GM19467 (cell line): ENCODE measurements at regions not wholly inside any gene's neighbourhood (a gene's known extent, or its start where the extent isn't known, plus 50 kb on each side); places are given as distances from the start of the nearest gene placed in this dataset.
"Not testable (repeated sequence)": the region's sequence is repeated elsewhere in the genome, so short reads cannot be mapped to it uniquely, and the experiment has no call there.

ENCODE experiments used
- ATAC-seq: cut with Tn5 transposase; IDR thresholded peaks from one replicate; pipeline ENCODE4 v1.9.1; 2021; ENCODE audit warnings: mild to moderate bottlenecking, moderate library complexity; ENCODE audit not compliant: unreplicated experiment

DNA sequence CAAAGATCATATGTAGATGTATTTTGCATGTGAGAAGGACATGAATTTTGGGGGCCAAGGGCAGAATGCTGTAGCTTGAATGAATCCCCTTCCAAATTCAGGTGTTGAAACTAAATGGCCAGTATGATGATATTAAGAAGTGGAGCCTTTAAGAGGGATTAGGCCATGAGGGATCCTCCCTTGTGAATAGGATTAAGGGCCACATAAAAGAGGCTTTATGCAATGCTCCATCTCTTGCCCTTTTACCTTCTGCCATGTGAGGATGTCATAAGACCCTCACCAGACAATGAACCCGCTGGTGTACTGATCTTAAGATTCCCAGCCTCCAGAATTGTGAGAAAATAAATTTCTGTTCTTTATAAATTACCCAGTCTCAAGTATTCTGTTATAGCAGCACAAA lies 206.1 kb downstream of the YTHDC2 start:
- no peak for ATAC-seq

DNA sequence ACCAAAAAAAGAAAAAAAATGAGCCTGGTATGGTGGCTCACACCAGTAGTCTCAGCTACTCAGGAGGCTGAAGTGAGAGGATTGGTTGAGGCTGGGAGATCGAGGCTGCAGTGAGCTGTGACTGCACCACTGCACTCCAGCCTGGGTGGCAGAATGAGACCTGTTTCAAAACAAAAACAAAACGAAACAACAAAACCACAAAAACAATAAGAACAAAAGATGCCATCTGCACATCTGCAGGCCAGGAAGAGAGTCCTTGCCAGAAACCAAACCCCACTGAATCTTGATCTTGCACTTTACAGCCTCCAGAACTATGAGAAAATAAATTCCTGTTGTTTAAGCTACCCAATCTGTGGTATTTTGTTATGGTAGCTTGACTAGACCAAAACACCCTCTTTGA lies 207.7 kb downstream of the YTHDC2 start:
- no peak for ATAC-seq

DNA sequence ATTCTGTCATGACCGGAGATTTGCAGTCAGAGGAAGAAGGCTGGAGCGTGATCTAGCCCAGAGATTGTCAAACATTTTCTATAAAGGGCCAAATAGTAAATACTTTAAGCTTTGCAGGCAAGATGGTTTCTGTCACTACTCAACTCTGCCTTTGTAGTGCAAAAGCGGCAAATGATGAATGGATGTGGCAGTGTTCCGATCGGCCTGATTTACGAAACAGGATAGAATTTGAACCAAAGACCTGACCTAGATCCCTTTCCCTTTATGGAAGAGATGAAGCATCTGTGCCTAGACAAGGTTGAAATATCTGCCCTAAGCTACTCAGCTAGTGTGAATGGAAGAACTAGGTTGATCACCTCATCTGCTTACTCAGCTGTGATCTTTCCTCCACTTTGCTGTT lies 209.5 kb downstream of the YTHDC2 start:
- no peak for ATAC-seq

- ATAC-seq, result no peak
These were observed 222.3 kb downstream of the YTHDC2 start for GRCh38 chr5:113735751-113736150.

DNA sequence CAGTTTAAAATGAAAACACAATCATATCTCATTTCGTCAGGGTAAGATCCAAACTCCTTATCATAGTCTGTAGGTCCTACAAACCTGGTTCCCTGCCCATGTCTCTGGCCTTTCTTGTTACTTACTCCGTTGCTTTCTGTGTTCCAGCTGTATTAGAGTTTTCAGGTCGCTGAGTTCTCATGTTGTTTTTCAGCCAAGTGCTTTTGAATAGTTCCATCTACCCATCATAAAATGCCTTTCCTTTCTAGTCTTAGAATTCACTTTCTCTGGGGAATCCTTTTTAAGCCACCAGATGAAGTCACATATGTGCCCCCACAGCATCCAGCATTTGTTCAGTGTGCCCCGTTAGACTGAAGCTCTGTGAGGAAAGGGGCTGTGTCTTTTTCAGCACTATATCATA lies 228.7 kb downstream of the YTHDC2 start:
- no peak for ATAC-seq

DNA sequence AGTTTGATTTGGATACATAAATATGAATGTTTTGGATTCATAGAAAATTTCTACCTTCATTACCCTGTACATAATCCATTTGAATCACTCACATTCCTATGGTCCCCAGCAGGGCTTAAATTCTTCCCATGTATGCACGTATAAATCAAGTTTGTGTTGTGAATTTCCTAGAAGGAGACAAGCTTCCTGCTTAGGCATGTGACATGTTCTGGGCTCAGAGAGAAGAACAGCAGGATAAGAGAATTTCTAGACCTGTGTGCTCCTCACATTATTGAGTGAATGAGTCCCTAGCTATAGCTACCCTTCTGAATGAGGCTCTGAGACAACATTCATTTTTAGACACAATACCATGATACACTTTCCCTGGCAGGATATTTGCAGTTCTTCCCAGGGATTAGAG lies 229.1 kb downstream of the YTHDC2 start:
- ATAC-seq, result no peak

DNA sequence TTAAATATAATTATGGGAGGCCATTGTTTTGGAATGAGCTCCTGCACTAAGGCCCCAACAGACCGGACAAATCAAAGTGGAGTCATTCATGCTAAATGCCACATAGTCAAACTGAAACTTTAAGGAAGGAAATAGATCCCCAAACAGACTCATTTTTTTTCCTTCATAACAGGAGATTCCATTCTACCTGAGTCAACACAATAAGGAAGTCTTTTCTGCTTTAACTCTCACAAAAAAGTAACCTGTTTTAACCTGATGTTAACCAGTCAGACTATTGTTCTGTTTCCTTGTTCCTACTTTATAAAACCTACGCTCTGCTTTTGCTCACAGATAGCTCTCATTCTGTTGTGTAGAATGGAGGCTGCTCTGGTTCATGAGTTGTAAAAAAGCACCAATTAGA lies 234.9 kb downstream of the YTHDC2 start:
- no peak for ATAC-seq

- ATAC-seq, result no peak
These were observed 235.8 kb downstream of the YTHDC2 start for GRCh38 chr5:113749334-113749733.

DNA sequence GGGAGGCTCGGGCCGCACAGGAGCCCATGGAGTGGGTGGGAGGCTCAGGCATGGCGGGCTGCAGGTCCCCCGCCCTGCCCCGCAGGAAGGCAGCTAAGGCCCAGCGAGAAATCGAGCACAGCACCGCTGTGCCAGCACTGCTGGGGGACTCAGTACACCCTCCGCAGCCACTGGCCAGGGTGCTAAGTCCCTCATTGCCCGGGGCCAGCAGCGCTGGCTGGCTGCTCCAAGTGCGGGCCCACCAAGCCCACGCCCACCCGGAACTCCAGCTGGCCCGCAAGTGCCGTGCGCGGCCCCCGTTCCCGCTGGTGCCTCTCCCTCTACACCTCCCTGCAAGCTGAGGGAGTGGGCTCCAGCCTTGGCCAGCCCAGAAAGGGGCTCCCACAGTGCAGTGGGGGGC lies 239.7 kb downstream of the YTHDC2 start:
- not testable (repeated sequence) for ATAC-seq

DNA sequence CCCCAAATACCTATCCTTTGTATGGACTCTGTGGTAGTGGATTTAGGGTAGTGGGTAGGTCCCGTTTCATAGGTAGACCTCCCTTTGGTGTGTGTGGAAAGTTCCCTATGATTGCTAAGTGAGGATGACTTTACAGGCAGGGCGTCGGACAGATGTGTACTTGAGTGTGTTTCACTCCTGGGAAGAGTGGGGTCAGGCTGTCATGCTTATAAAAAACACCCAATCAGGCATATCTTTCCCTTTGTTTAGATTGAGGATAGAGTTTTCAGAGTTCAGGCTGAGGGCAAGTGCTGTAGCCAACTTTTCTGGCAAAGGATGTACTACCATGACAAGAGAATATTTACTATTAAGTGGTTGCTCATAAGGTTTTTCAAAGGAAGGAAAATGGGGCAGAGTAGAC lies 242.0 kb downstream of the YTHDC2 start:
- ATAC-seq, result no peak

DNA sequence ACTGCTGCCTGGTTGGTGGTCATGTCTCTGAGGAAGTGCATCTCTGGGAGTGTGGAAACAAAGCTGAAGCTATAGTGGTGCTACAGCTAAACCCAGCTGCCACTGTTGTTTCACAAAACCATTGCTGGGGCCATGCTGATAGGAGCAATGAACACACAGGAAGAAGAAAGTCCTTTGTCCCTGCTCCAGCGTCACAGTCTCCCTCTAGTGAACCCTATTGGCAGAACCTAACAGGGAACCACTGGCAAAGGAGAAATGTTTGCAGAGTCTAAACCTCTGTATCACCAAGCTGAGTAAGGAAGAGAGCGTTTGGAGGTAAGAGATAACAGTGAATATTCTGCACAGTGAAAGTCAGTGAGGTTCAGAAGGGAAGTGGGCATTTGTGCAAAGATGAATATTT lies 244.0 kb downstream of the YTHDC2 start:
- no peak for ATAC-seq

GRCh38 chr5:113759505-113759904 lies 246.0 kb downstream of the YTHDC2 start:
- no peak for ATAC-seq

DNA sequence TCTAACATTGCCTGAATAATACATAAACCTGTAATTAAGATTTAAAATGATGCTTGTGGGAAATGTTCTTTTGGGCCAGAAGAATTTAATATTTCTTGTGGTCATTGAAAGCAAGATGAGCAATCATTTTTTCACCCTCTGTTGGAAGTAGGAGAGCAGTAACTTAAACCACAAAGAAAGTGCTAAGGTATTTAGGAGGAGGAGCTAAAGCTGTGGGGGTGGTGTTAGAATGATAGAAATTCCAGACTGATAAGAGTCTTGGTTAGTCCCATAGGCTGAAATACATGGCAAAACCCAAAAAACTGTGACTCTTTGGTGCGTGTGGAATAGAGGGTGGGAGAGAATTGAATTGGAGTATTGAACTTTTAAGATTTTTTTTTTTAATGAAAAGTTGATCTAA lies 247.0 kb downstream of the YTHDC2 start:
- no peak for ATAC-seq

- no peak for ATAC-seq
These were observed 248.1 kb downstream of the YTHDC2 start for GRCh38 chr5:113761594-113761993.

DNA sequence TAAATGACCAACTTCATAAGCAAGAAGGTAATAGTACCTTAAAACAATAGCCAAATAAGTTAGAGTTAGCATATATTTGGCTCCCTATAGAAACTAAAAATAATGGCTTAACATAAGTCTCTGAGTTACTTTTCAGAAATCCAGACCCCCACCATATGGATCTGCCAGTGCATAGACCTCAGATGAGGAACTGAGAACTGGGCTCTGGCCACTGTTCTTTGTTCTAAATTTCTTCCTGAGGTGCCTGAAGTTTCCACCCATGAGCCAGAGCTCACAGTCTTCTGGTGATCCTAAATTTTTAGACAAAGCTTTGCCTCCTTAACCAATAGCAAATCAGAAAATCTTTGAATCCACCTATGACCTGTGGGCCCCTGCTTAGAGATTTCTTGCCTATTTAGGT lies 250.9 kb downstream of the YTHDC2 start:
- no peak for ATAC-seq

GRCh38 chr5:113766827-113767226 lies 253.3 kb downstream of the YTHDC2 start:
- ATAC-seq, result not testable (repeated sequence)

GRCh38 chr5:113770648-113771047 lies 257.2 kb downstream of the YTHDC2 start:
- no peak for ATAC-seq

- ATAC-seq, result peak; percentile 59
These were observed 258.0 kb downstream of the YTHDC2 start for GRCh38 chr5:113771483-113771882.

GRCh38 chr5:113776168-113776567 lies 262.7 kb downstream of the YTHDC2 start:
- ATAC-seq, result no peak

DNA sequence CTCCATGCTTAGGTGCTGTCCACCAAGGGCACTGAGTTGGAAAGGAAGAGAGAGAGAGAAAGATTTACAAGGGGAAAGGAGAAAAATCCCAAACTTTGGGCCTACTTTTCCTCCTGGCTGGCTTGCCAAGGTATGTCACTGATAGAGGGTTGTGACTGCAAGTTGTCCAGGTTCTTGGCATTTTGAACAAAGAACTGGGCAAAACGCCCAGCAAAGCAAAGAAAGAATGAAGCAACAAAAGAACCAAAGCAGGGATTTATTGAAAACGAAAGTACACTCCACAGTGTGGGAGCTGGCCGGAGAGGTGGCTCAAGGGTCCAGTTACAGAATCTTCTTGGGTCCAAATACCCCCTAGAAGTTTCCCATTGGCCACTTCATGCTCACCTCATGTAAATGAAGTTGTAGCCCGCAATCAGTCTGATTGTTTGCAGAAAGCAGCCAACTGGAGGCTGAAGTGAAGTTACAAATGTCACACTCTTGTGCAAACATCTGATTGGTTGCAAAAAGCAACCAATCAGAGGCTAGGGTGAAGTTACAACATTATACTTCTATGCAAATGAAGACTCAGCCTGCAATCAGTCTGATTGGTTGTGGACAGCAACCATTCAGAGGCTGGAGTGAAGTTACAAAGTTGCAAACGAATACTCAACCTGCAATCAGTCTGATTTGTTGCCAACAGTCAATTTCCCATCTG lies 263.5 kb downstream of the YTHDC2 start:
- no peak for ATAC-seq

DNA sequence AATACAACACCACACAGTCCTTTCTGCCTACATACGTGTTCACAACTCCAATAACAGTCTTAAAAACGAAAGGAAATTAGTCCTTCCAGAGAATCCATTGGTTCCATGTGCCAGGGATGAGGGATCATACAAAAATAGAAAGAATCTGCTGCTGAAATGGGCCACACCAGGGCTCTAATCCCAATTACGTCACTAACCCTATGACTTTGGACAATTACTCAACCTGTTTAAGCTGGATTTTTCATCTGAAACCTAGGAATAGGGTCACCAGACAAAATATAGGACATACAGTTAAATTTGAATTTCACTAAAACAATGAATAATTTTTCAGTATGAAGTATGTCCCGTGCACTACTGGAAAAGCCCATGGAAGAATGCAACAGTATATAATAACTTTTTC lies 264.7 kb downstream of the YTHDC2 start:
- no peak for ATAC-seq

DNA sequence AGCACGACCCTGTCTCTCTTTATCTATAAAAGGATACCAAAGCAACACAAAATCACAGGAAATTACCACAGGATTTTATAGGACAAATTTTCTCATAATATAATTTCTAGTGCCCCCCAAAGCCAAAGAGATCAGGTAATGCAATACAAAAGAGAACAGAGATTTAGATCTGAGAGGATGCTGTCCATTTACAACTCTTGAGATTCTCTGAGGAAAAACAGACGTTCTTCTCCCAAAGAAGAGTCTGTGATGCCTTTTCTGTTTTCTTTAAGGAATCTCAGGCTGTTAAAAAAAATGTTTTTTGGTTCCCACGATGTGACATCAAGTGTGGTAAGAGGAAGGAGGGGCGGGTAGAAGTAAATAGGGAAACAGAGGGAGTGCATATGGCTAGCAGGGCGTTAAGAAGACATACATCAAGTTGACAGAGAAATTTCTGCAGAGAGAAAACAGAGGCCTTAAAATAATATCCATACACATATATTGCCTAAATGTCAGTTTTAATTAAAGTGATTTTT lies 274.7 kb downstream of the YTHDC2 start:
- ATAC-seq, result no peak

DNA sequence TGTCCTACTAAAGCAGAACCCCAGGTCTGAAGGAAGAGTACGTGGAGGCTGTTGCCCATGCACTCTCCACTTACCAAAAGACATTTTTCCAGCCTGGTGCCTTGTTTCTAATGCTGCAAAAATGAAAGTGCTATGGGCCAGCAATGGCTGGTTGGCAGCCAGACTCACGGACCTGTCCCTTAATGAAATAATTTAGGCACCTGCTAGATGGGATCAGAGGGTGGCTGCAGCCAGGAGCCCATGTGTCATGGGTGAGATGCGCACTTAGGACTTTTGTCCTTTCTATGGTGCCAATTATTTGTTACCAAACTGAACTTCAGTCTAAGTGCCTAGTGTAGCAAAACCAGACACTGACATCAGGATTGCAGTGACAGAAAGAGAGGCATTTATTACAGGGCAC lies 276.3 kb downstream of the YTHDC2 start:
- no peak for ATAC-seq
